ENCODE measurements at regions not wholly inside any gene's neighbourhood (a gene's known extent, or its start where the extent isn't known, plus 50 kb on each side); places are given as distances from the start of the nearest gene placed in this dataset.

DNA sequence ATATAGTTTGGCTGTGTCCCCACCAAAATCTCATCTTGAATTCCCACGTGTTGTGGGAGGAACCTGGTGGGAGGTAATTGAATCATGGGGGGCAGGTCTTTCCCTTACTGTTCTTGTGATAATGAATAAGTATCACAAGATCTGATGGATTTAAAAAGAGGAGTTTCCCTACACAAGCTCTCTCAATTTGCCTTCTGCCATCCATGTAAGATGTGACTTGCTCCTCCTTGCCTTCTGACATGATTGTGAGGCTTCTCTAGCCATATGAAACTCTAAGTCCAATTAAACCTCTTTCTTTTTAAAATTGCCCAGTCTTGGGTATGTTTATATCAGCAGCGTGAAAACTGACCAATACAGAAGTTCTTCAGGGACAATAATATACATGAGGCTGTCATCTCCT is 425.1 kb downstream of the PABPC4L start:
- TF ChIP-seq GLIS2 (tag by site-specific recombination; IDR thresholded peaks at IDR 0.05) (no peak), REPIN1 (tag by site-specific recombination; IDR thresholded peaks at IDR 0.05; ENCODE audit: low read depth) (no peak), OVOL3 (tag by site-specific recombination; IDR thresholded peaks at IDR 0.05) (no peak), ZNF341 (tag by site-specific recombination; IDR thresholded peaks at IDR 0.05; ENCODE audit: low read depth) (no peak), ZFHX2 (tag by site-specific recombination; conservative IDR thresholded peaks at IDR 0.05) (no peak)
- TF ChIP-seq, protein P1, sequence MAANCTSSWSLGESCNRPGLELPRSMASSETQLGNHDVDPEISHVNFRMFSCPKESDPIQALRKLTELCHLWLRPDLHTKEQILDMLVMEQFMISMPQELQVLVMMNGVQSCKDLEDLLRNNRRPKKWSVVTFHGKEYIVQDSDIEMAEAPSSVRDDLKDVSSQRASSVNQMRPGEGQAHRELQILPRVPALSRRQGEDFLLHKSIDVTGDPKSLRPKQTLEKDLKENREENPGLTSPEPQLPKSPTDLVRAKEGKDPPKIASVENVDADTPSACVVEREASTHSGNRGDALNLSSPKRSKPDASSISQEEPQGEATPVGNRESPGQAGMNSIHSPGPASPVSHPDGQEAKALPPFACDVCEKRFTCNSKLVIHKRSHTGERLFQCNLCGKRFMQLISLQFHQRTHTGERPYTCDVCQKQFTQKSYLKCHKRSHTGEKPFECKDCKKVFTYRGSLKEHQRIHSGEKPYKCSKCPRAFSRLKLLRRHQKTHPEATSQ (tag by site-specific recombination; IDR thresholded peaks at IDR 0.05), result no peak
- TF ChIP-seq, protein P2, sequence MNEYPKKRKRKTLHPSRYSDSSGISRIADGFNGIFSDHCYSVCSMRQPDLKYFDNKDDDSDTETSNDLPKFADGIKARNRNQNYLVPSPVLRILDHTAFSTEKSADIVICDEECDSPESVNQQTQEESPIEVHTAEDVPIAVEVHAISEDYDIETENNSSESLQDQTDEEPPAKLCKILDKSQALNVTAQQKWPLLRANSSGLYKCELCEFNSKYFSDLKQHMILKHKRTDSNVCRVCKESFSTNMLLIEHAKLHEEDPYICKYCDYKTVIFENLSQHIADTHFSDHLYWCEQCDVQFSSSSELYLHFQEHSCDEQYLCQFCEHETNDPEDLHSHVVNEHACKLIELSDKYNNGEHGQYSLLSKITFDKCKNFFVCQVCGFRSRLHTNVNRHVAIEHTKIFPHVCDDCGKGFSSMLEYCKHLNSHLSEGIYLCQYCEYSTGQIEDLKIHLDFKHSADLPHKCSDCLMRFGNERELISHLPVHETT (tag by site-specific recombination; IDR thresholded peaks at IDR 0.05), result no peak
- TF ChIP-seq, protein P3, sequence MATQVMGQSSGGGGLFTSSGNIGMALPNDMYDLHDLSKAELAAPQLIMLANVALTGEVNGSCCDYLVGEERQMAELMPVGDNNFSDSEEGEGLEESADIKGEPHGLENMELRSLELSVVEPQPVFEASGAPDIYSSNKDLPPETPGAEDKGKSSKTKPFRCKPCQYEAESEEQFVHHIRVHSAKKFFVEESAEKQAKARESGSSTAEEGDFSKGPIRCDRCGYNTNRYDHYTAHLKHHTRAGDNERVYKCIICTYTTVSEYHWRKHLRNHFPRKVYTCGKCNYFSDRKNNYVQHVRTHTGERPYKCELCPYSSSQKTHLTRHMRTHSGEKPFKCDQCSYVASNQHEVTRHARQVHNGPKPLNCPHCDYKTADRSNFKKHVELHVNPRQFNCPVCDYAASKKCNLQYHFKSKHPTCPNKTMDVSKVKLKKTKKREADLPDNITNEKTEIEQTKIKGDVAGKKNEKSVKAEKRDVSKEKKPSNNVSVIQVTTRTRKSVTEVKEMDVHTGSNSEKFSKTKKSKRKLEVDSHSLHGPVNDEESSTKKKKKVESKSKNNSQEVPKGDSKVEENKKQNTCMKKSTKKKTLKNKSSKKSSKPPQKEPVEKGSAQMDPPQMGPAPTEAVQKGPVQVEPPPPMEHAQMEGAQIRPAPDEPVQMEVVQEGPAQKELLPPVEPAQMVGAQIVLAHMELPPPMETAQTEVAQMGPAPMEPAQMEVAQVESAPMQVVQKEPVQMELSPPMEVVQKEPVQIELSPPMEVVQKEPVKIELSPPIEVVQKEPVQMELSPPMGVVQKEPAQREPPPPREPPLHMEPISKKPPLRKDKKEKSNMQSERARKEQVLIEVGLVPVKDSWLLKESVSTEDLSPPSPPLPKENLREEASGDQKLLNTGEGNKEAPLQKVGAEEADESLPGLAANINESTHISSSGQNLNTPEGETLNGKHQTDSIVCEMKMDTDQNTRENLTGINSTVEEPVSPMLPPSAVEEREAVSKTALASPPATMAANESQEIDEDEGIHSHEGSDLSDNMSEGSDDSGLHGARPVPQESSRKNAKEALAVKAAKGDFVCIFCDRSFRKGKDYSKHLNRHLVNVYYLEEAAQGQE (tag by site-specific recombination; IDR thresholded peaks at IDR 0.05), result no peak
- TF ChIP-seq, protein P4, sequence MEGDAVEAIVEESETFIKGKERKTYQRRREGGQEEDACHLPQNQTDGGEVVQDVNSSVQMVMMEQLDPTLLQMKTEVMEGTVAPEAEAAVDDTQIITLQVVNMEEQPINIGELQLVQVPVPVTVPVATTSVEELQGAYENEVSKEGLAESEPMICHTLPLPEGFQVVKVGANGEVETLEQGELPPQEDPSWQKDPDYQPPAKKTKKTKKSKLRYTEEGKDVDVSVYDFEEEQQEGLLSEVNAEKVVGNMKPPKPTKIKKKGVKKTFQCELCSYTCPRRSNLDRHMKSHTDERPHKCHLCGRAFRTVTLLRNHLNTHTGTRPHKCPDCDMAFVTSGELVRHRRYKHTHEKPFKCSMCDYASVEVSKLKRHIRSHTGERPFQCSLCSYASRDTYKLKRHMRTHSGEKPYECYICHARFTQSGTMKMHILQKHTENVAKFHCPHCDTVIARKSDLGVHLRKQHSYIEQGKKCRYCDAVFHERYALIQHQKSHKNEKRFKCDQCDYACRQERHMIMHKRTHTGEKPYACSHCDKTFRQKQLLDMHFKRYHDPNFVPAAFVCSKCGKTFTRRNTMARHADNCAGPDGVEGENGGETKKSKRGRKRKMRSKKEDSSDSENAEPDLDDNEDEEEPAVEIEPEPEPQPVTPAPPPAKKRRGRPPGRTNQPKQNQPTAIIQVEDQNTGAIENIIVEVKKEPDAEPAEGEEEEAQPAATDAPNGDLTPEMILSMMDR (tag by site-specific recombination; IDR thresholded peaks at IDR 0.05), result no peak
